ENCODE measurements at regions not wholly inside any gene's neighbourhood (a gene's known extent, or its start where the extent isn't known, plus 50 kb on each side); places are given as distances from the start of the nearest gene placed in this dataset.

GRCh38 chr19:31100206-31100590, 249.0 kb downstream of the TSHZ3 start:
- FAIRE-seq (no peak), DNase-seq (ENCODE audit: insufficient read length, low spot score) (no peak)
- no peak for TF ChIP-seq POLR2AphosphoS5 (IDR thresholded peaks at IDR 0.05; ENCODE audit: low read depth, low read length)
- TF ChIP-seq POLR2A (IDR thresholded peaks at IDR 0.05; ENCODE audit: low read depth, low read length) = no peak
- no peak for TF ChIP-seq SPI1 (IDR thresholded peaks at IDR 0.05; ENCODE audit: low read depth, low read length)
- TF ChIP-seq TAF1 (IDR thresholded peaks at IDR 0.05; ENCODE audit: low read depth, low read length) = no peak
- no peak for TF ChIP-seq PAX5 (IDR thresholded peaks at IDR 0.05; ENCODE audit: insufficient read depth, low read length, severe bottlenecking)
- no peak for TF ChIP-seq POU2F2 (IDR thresholded peaks at IDR 0.05; ENCODE audit: low read depth, low read length)

- DNase-seq (ENCODE audit: insufficient read length, low spot score) = no peak
- TF ChIP-seq POU2F2 (IDR thresholded peaks at IDR 0.05; ENCODE audit: low read depth, low read length) (no peak), PAX5 (IDR thresholded peaks at IDR 0.05; ENCODE audit: insufficient read depth, low read length, severe bottlenecking) (no peak), POLR2AphosphoS5 (IDR thresholded peaks at IDR 0.05; ENCODE audit: low read depth, low read length) (no peak), SPI1 (IDR thresholded peaks at IDR 0.05; ENCODE audit: low read depth, low read length) (no peak), TAF1 (IDR thresholded peaks at IDR 0.05; ENCODE audit: low read depth, low read length) (no peak), POLR2A (IDR thresholded peaks at IDR 0.05; ENCODE audit: low read depth, low read length) (no peak)
- no peak for FAIRE-seq
Measured at GRCh38 chr19:31099515-31100205, 249.6 kb downstream of the TSHZ3 start.

DNA sequence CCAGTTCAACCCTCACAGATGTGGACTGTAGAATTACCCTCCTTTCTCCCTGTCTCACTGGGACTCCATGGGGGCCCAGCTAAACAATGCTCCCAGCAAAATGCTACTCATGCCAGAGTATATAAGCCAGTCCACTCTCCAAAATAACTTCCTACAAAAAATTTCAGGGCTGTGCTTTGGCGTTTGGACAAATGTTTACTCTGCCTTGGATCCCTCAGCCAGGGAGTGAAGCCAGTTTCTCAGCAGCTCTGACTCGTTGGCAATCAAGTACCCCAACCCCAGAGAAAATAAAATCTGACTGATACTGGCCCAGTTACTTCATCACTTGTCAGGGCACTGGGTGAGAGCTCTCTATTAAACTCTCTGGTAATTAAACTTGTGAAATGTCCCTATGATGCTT, 250.4 kb downstream of the TSHZ3 start:
- FAIRE-seq = no peak
- no peak for TF ChIP-seq PAX5 (IDR thresholded peaks at IDR 0.05; ENCODE audit: insufficient read depth, low read length, severe bottlenecking)
- no peak for TF ChIP-seq POLR2AphosphoS5 (IDR thresholded peaks at IDR 0.05; ENCODE audit: low read depth, low read length)
- DNase-seq (ENCODE audit: insufficient read length, low spot score) = no peak

DNA sequence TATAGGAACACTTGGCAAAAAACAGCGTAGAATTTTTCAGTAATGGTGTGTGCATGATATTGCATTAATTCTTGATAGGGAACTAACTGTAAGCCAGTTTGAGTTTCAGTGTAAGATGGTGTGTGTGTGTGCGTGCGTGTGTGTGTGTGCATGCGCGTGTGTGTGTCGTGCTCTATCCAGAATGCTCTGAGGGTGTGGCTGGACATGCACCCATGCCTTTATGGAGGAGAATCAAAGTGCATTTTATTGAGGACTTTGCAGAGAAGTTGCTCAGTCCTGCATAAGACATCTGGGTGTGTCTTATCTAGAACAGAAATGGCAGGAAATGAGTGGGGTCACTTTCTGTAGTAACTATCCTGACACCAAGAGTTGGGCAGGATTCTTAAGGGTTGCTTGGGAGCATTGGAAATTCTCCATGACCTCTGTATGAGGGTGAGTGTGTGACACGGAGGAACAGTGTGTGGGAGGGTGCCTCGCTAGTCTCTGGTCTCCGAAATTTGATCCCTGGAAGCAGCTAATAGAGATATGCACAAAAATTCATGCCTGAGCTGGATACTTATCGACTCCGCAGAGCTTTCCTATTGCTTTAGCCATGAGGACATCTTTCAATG, 252.2 kb downstream of the TSHZ3 start:
- TF ChIP-seq PAX5 (IDR thresholded peaks at IDR 0.05; ENCODE audit: insufficient read depth, low read length, severe bottlenecking) = no peak
- no peak for TF ChIP-seq POU2F2 (IDR thresholded peaks at IDR 0.05; ENCODE audit: low read depth, low read length)
- no peak for TF ChIP-seq TAF1 (IDR thresholded peaks at IDR 0.05; ENCODE audit: low read depth, low read length)
- no peak for TF ChIP-seq POLR2AphosphoS5 (IDR thresholded peaks at IDR 0.05; ENCODE audit: low read depth, low read length)
- no peak for TF ChIP-seq SPI1 (IDR thresholded peaks at IDR 0.05; ENCODE audit: low read depth, low read length)
- no peak for TF ChIP-seq POLR2A (IDR thresholded peaks at IDR 0.05; ENCODE audit: low read depth, low read length)
- no peak for FAIRE-seq

DNA sequence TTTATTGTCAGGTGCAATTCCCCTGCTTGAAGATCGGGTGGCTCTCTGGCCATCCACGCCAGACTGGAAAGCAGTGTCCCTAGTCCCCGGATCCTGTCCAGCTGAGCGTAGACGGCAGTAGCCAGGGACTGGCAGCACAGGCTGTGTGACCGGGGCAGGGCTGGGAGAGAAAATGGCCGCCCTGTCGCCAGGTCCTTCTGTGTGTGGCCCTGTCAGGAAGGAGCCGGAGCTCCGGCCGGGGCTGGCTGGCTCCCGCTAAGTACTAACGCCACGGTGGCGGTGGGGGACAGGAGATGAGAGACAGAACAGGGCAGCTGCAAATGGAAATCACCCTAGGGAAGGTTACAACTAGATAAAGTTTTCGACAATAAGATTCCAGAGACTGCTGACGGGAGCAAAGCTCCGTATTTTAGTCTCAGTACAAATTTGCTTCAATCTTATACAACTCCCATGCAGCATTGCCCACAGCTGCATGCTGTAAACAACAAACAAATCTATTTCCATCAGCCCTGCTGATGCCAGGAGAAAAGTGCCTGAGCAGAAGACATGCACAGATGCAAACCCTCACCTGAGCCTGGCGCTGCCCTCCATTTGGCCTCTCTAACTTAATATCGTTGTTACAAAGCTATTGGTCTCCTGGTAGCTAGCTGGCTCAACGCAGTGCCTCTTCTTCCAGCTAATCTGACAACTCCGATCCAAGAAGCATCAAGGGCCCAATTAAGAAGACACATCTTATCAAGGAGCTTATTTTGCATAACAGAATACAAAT, 253.0 kb downstream of the TSHZ3 start:
- DNase-seq (ENCODE audit: insufficient read length, low spot score) (no peak), FAIRE-seq (no peak)
- no peak for TF ChIP-seq PAX5 (IDR thresholded peaks at IDR 0.05; ENCODE audit: insufficient read depth, low read length, severe bottlenecking)
- no peak for TF ChIP-seq TAF1 (IDR thresholded peaks at IDR 0.05; ENCODE audit: low read depth, low read length)
- TF ChIP-seq POU2F2 (IDR thresholded peaks at IDR 0.05; ENCODE audit: low read depth, low read length) = no peak
- no peak for TF ChIP-seq POLR2A (IDR thresholded peaks at IDR 0.05; ENCODE audit: low read depth, low read length)
- TF ChIP-seq POLR2AphosphoS5 (IDR thresholded peaks at IDR 0.05; ENCODE audit: low read depth, low read length) = no peak
- TF ChIP-seq SPI1 (IDR thresholded peaks at IDR 0.05; ENCODE audit: low read depth, low read length) = no peak

More for the DNA sequence above, 252.2 kb downstream of the TSHZ3 start:
- DNase-seq (ENCODE audit: insufficient read length, low spot score) = no peak

- no peak for TF ChIP-seq TAF1 (IDR thresholded peaks at IDR 0.05; ENCODE audit: low read depth, low read length)
- no peak for TF ChIP-seq PAX5 (IDR thresholded peaks at IDR 0.05; ENCODE audit: insufficient read depth, low read length, severe bottlenecking)
- no peak for TF ChIP-seq POLR2A (IDR thresholded peaks at IDR 0.05; ENCODE audit: low read depth, low read length)
- no peak for TF ChIP-seq POU2F2 (IDR thresholded peaks at IDR 0.05; ENCODE audit: low read depth, low read length)
- no peak for TF ChIP-seq POLR2AphosphoS5 (IDR thresholded peaks at IDR 0.05; ENCODE audit: low read depth, low read length)
- TF ChIP-seq SPI1 (IDR thresholded peaks at IDR 0.05; ENCODE audit: low read depth, low read length) = no peak
- peak; percentile 20 for FAIRE-seq
Measured at GRCh38 chr19:31095100-31095804, 254.0 kb downstream of the TSHZ3 start.

DNA sequence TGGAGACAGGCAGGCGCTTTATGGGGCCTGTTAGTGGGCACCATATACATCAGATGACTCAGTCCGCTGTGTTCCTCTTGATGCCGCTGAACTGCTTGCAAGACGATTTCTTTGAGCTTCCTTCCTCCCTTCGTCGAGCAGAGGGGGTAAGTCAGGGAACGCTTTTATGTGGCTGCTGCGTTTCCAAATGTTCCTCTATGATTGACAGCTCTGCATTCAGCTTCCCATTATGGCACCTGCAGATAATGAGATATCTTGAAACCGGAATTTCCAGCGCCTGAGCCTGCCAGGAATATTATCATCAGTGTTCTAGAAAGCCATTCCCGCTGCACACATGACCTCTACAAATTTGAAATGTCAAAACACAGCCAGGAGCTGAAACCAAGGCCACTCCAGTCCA, 257.0 kb downstream of the TSHZ3 start:
- DNase-seq (ENCODE audit: insufficient read length, low spot score) (no peak), FAIRE-seq (no peak)
- TF ChIP-seq POU2F2 (IDR thresholded peaks at IDR 0.05; ENCODE audit: low read depth, low read length) (no peak), TAF1 (IDR thresholded peaks at IDR 0.05; ENCODE audit: low read depth, low read length) (no peak), PAX5 (IDR thresholded peaks at IDR 0.05; ENCODE audit: insufficient read depth, low read length, severe bottlenecking) (no peak), POLR2AphosphoS5 (IDR thresholded peaks at IDR 0.05; ENCODE audit: low read depth, low read length) (no peak), POLR2A (IDR thresholded peaks at IDR 0.05; ENCODE audit: low read depth, low read length) (no peak), SPI1 (IDR thresholded peaks at IDR 0.05; ENCODE audit: low read depth, low read length) (no peak)

More at GRCh38 chr19:31095100-31095804, 254.0 kb downstream of the TSHZ3 start:
- no peak for DNase-seq (ENCODE audit: insufficient read length, low spot score)

DNA sequence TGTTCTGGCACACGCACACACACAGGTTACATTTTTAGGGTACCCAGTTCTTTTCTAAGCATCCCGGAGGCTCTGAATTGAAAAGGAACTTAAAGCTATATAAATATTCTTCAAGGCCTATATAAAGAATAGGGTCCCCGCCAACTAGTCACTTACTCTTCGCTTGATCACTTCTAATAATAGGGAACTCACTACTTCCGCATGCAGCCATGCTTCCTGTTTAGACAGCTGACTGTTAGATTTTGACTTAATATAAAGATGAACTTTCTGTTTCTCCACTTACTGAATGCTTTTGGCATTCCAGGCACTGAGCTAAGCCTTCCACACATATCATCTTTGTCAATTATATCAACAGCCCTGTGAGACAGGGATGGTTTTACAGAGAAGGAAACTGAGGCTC, 259.6 kb downstream of the TSHZ3 start:
- FAIRE-seq (no peak), DNase-seq (ENCODE audit: insufficient read length, low spot score) (no peak)
- TF ChIP-seq SPI1 (IDR thresholded peaks at IDR 0.05; ENCODE audit: low read depth, low read length) (no peak), TAF1 (IDR thresholded peaks at IDR 0.05; ENCODE audit: low read depth, low read length) (no peak), POU2F2 (IDR thresholded peaks at IDR 0.05; ENCODE audit: low read depth, low read length) (no peak), PAX5 (IDR thresholded peaks at IDR 0.05; ENCODE audit: insufficient read depth, low read length, severe bottlenecking) (no peak)

DNA sequence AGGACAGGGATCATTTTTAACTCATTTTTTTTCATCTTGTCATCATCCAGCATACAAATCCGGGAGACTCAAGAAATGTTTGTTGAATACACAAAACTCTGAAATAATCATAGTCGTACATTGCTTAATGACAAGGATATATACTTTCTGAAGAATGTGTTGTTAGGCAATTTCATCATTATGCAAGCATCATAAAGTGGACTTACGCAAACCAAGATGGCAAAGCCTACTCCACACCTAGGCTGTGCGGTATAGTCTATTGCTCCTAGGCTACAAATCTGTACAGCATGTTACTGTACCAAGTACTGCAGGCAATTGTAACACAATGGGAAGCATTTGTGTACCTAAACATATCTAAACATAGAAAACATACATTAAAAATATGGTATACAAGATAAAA, 264.1 kb downstream of the TSHZ3 start:
- TF ChIP-seq TAF1 (IDR thresholded peaks at IDR 0.05; ENCODE audit: low read depth, low read length) (no peak), SPI1 (IDR thresholded peaks at IDR 0.05; ENCODE audit: low read depth, low read length) (no peak)
- DNase-seq (ENCODE audit: insufficient read length, low spot score) (no peak), FAIRE-seq (no peak)
